Epithelial cell of proximal tubule (primary cell): ENCODE measurements at regions not wholly inside any gene's neighbourhood (a gene's known extent, or its start where the extent isn't known, plus 50 kb on each side); places are given as distances from the start of the nearest gene placed in this dataset.

Experiments used
- DNase-seq: peaks from one replicate; pipeline ENCODE4 v3.0.0-alpha.2; 2011; ENCODE audit warnings: low read depth
- H3K4me3 ChIP-seq: 2 replicates; pipeline ENCODE4 v1.5.1; 2011; ENCODE audit warnings: low read depth, mild to moderate bottlenecking, low read length
- CTCF ChIP-seq: conservative IDR thresholded peaks from 2 replicates; pipeline ENCODE4 v1.5.1; 2012; ENCODE audit warnings: low read depth, mild to moderate bottlenecking, low read length

GRCh38 chr7:51700593-51701215 is 384.1 kb upstream of the COBL start:
- H3K4me3 ChIP-seq = no peak overlapping the region
- no peak for TF ChIP-seq CTCF
- DNase-seq = no peak

- TF ChIP-seq CTCF = no peak
- no peak overlapping the region for H3K4me3 ChIP-seq
- DNase-seq = no peak
These were observed 376.6 kb upstream of the COBL start for GRCh38 chr7:51693258-51693657.

- DNase-seq = no peak
- no peak overlapping the region for H3K4me3 ChIP-seq
- TF ChIP-seq CTCF = no peak
These were observed 372.9 kb upstream of the COBL start for GRCh38 chr7:51689547-51689946.

- H3K4me3 ChIP-seq = no peak overlapping the region
- DNase-seq = no peak
- TF ChIP-seq CTCF = no peak
These were observed 369.2 kb upstream of the COBL start for GRCh38 chr7:51685794-51686193.

GRCh38 chr7:51680594-51681399 is 364.2 kb upstream of the COBL start:
- DNase-seq = no peak
- no peak overlapping the region for H3K4me3 ChIP-seq
- no peak for TF ChIP-seq CTCF

- no peak for TF ChIP-seq CTCF
- DNase-seq = no peak
- H3K4me3 ChIP-seq = no peak overlapping the region
These were observed 362.7 kb upstream of the COBL start for GRCh38 chr7:51679358-51679757.

GRCh38 chr7:51666751-51667150 is 350.1 kb upstream of the COBL start:
- TF ChIP-seq CTCF = no peak
- no peak overlapping the region for H3K4me3 ChIP-seq
- DNase-seq = no peak
